Activated naive CD8-positive, alpha-beta T cell treated with anti-CD3 and anti-CD28 coated beads, Interleukin-2, amount 50 U/mL, for 24 hours (primary cell): ENCODE measurements at regions not wholly inside any gene's neighbourhood (a gene's known extent, or its start where the extent isn't known, plus 50 kb on each side); places are given as distances from the start of the nearest gene placed in this dataset.
"Not testable (repeated sequence)": the region's sequence is repeated elsewhere in the genome, so short reads cannot be mapped to it uniquely, and the experiment has no call there.

Source experiments
- ATAC-seq: fragments of 150-1000 bp; cut with Tn5 transposase; one replicate; pipeline ENCODE4 v1.10.0; 2021
- DNase-seq: peaks from one replicate; pipeline ENCODE4 v3.0.0; 2021
- H3K27ac Mint-ChIP-seq: one replicate; pipeline ENCODE4 v1.8.0; 2021; ENCODE audit warnings: mild to moderate bottlenecking, mixed read lengths
- H3K27me3 Mint-ChIP-seq: one replicate; pipeline ENCODE4 v1.8.0; 2021; ENCODE audit warnings: mixed read lengths
- H3K36me3 Mint-ChIP-seq: one replicate; pipeline ENCODE4 v1.8.0; 2021; ENCODE audit warnings: low read depth, mixed read lengths
- H3K4me1 Mint-ChIP-seq: one replicate; pipeline ENCODE4 v1.8.0; 2021; ENCODE audit warnings: mixed read lengths
- H3K4me3 Mint-ChIP-seq: one replicate; pipeline ENCODE4 v1.8.0; 2021; ENCODE audit warnings: mild to moderate bottlenecking, moderate library complexity, mixed read lengths
- H3K9me3 Mint-ChIP-seq: one replicate; pipeline ENCODE4 v1.8.0; 2021; ENCODE audit warnings: mixed read lengths

DNA sequence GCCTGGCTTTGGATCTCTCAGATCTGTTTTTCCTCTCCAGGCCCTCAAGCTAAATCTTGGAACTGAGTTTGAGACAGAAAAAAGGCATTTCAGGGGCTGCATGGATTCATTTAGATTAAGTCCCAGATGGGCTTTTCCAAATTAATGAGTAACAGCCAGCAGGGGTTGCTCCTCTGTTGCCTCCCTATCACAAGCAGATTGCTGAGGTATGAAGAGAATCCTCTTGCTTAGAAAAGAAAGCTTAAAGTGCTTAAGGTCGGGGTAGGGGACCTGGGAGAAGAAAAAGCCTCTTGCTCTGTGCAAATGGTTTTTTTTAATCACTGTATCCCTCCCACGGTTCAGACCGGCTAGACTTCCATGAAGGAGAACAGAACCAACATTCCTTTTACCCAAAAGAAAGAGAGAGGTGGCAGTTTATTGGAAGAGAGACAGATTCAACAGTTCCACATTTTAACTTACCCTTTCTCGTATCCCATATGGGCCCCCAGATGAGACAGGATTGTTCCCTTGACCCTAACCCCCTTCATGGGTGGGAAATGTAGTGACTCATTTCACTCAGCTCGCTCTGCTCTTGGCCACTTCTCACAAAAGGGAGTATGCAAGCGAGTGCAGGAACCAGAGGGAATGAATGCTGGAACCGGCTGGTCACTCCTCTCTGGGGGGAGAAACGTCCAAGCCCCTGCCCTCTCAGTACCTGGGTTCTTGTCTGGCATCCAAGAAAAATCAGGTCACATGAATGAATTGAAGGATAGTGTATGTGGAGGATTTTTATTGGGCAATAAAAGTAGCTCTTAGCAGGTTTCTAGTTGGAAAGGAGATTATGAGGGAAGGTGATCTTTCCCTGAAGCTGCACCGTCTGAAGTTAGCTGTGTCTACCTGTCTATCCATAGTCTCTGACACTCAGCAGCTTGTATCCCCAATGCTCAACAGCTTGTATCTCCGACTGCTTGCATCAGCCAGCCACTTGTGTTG, 745.2 kb downstream of the SI start:
- Mint-ChIP-seq H3K27ac (no peak overlapping the region), H3K36me3 (no peaks in the 10 kb centered on the region), H3K4me3 (no peak overlapping the region), H3K27me3 (no peaks in the 10 kb centered on the region), H3K9me3 (no peaks in the 10 kb centered on the region), H3K4me1 (no peaks in the 10 kb centered on the region)
- ATAC-seq (no peak), DNase-seq (no peak)

DNA sequence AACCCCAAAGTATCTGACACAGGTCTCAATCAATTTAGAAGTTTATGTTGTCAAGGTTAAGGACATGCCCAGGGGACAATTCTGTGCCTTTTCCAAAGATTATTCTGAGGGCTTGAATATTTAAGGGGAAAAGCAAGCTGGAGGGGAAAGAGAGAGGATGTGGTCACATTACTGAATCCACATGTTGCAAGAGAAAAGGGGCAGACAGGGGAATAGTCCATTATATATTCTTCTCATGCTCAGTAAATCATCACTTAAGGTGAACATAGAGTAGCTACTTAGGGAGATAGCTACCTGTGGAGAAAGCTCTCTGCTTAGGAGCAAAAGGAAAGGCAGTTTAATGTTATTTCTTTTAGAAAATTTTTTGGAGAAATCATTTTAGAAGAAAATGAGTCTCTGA, 751.6 kb downstream of the SI start:
- Mint-ChIP-seq H3K27me3 (no peaks in the 10 kb centered on the region), H3K36me3 (no peaks in the 10 kb centered on the region), H3K4me3 (no peak overlapping the region), H3K27ac (no peak overlapping the region), H3K4me1 (no peaks in the 10 kb centered on the region), H3K9me3 (peaks cover 5% of the 10 kb centered on the region)
- DNase-seq (no peak), ATAC-seq (no peak)

DNA sequence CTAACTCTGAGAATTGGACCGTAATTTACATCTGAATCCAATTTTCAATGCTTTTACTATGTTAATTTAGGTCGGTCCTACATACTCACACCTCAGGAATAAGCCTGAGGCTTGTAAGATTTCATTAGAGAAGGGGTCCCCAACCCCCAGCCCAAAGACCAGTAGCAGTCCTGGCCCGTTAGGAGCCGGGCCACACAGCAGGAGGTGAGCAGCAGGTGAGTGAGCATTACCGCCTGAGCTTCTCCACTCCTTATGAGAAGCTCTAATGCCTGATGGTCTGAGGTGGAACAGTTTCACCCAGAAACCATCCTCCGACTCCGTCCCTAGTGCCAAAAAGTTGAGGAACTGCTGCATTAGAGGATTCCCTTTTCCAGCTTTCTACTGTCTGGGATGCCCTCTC, 757.3 kb downstream of the SI start:
- H3K36me3 Mint-ChIP-seq = no peaks in the 10 kb centered on the region
- no peaks in the 10 kb centered on the region for H3K4me1 Mint-ChIP-seq
- peaks cover 5% of the 10 kb centered on the region for H3K9me3 Mint-ChIP-seq
- no peak for DNase-seq
- no peak overlapping the region for H3K4me3 Mint-ChIP-seq
- ATAC-seq = no peak
- no peak overlapping the region for H3K27ac Mint-ChIP-seq
- H3K27me3 Mint-ChIP-seq = no peaks in the 10 kb centered on the region

DNA sequence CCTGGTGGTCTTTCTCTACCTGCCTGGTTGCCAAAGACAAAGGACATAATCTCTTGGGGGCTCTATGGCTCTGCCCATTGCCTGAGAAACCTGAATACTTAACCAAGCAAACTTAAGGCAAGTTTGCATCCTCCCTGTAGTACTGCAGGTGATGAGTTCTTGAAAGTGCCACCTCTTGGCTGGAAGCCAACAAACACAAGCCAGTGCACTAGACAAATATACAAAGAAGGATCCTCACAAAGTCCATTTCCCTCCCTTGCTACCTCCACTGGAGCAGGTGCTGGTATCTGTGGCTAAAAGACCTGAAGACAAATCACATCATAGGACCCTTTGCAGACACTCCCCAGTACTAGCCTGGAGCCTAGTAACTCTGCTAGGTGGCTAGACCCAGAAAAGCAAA, 772.3 kb downstream of the SI start:
- Mint-ChIP-seq H3K4me3 (no peak overlapping the region), H3K9me3 (peaks cover 9% of the 10 kb centered on the region), H3K27me3 (no peaks in the 10 kb centered on the region), H3K4me1 (no peaks in the 10 kb centered on the region), H3K36me3 (no peaks in the 10 kb centered on the region), H3K27ac (no peak overlapping the region)
- ATAC-seq (no peak), DNase-seq (no peak)

DNA sequence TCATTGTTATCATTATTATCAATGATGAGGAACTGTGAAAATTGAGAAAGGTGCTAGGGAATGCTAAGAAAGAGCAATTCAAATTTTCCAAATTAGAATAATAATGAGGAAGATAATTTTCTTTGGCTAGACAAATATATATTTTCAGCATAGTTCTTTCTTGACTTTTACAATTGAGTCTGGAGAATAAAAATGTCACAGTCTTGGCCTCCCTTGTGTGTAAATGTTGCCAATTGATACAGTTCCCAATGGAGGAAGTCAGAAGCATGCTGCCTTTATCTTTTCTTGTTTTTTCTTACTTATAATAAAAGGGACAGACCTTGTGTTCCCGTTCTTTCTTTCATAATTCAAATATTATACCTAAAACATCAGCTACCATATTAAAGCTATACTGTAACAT, 774.4 kb downstream of the SI start:
- no peaks in the 10 kb centered on the region for H3K27me3 Mint-ChIP-seq
- no peaks in the 10 kb centered on the region for H3K36me3 Mint-ChIP-seq
- peaks cover 4% of the 10 kb centered on the region for H3K9me3 Mint-ChIP-seq
- no peak for DNase-seq
- H3K4me3 Mint-ChIP-seq = no peak overlapping the region
- H3K4me1 Mint-ChIP-seq = no peaks in the 10 kb centered on the region
- no peak for ATAC-seq
- H3K27ac Mint-ChIP-seq = no peak overlapping the region

DNA sequence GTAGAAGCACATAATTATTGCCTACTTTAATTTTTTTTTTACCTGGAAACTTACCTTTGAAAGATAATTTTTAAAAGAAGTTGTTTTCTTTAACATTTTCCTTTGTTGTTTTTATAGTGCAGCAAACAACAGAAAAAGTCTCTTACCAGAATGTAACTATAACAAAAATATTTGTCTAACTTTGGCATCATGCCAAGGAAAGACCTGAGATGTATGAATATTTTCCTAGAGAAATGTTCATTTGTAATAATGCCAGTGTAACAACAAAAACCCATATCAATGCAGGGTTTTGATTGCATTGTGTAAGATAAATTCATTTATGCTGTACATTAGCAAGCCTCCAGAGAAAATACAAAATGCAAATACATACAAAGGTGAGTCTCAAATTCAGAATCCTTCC, 775.7 kb downstream of the SI start:
- no peak overlapping the region for H3K4me3 Mint-ChIP-seq
- ATAC-seq (no peak), DNase-seq (no peak)
- peaks cover 4% of the 10 kb centered on the region for H3K9me3 Mint-ChIP-seq
- no peak overlapping the region for H3K27ac Mint-ChIP-seq
- H3K36me3 Mint-ChIP-seq = no peaks in the 10 kb centered on the region
- no peaks in the 10 kb centered on the region for H3K4me1 Mint-ChIP-seq
- no peaks in the 10 kb centered on the region for H3K27me3 Mint-ChIP-seq

DNA sequence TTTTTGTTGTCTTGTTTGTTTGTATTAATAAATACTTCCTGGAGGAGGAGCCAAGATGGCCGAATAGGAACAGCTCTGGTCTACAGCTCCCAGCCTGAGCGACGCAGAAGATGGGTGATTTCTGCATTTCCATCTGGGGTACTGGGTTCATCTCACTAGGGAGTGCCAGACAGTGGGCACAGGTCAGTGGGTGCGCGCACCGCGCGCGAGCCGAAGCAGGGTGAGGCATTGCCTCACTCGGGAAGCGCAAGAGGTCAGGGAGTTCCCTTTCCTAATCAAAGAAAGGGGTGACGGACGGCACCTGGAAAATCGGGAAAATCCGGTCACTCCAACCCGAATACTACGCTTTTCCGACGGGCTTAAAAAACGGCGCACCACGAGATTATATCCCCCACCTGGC, 786.8 kb downstream of the SI start:
- not testable (repeated sequence) for H3K27ac Mint-ChIP-seq, H3K4me3 Mint-ChIP-seq, H3K27me3 Mint-ChIP-seq, H3K36me3 Mint-ChIP-seq, H3K9me3 Mint-ChIP-seq, DNase-seq, ATAC-seq, H3K4me1 Mint-ChIP-seq

DNA sequence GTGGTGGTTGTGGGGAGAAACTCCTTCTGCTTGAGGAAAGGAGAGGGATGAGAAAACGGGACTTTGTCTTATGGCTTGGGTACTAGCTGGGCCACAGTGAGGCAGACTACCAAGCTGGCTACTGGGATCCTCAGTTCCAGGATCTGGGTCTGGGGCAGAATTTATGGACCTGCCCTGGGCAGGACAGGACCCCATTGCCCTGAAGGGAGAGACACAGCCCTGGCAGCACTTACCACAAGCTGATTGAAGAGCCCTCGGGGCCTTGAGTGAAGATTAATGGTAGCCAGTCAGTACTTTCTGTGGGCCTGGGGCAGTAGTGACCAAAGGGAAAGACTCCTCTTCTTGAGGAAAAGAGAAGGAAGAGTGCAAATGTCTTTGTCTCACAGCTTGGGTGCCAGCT, 799.7 kb downstream of the SI start:
- ATAC-seq = no peak
- H3K27ac Mint-ChIP-seq = no peak overlapping the region
- DNase-seq = no peak
- H3K9me3 Mint-ChIP-seq = peaks cover 11% of the 10 kb centered on the region
- H3K36me3 Mint-ChIP-seq = no peaks in the 10 kb centered on the region
- H3K27me3 Mint-ChIP-seq = no peaks in the 10 kb centered on the region
- H3K4me3 Mint-ChIP-seq = no peak overlapping the region
- no peaks in the 10 kb centered on the region for H3K4me1 Mint-ChIP-seq

DNA sequence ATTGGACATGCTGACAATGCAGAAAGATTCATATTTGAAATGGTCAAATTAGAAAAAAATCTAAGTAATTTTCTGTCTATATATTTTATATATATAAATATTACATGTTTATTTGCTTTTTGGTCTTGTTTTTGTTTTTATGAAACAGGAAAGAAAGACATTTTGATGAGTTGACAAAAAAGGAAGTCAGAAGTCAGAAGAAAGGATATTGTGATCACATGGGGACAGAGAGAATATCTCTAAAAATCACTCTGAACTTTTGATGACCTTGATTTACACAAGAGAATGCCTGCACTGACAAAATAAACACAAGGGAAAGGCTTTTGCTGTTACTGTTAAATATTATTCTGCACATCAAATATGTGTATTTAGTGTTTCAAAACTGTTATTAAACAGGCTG, 811.2 kb downstream of the SI start:
- Mint-ChIP-seq H3K27me3 (no peaks in the 10 kb centered on the region), H3K27ac (no peak overlapping the region), H3K4me3 (no peak overlapping the region), H3K9me3 (peaks cover 10% of the 10 kb centered on the region), H3K36me3 (no peaks in the 10 kb centered on the region), H3K4me1 (no peaks in the 10 kb centered on the region)
- DNase-seq (no peak), ATAC-seq (no peak)

DNA sequence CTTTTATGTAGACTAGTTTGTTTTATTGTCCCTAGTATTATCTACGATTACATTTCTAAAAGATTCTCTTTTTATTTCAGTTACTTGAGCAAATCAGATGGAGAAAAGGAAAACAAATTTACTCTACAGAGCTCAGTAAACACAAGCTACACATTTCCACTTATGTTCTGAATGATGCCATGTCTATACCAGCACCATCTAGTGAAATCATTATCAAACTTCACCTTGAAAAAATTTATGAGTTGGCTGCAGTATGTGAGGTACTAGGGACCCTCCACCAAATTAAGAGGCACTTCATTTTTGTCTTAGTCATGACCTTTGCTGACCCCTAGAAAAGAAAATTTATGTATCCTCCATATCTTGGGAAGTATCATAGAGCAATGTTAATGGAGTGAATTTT, 827.4 kb downstream of the SI start:
- H3K27me3 Mint-ChIP-seq = no peaks in the 10 kb centered on the region
- ATAC-seq = no peak
- no peak for DNase-seq
- peaks cover 6% of the 10 kb centered on the region for H3K9me3 Mint-ChIP-seq
- no peak overlapping the region for H3K4me3 Mint-ChIP-seq
- H3K36me3 Mint-ChIP-seq = no peaks in the 10 kb centered on the region
- no peak overlapping the region for H3K27ac Mint-ChIP-seq
- no peaks in the 10 kb centered on the region for H3K4me1 Mint-ChIP-seq

DNA sequence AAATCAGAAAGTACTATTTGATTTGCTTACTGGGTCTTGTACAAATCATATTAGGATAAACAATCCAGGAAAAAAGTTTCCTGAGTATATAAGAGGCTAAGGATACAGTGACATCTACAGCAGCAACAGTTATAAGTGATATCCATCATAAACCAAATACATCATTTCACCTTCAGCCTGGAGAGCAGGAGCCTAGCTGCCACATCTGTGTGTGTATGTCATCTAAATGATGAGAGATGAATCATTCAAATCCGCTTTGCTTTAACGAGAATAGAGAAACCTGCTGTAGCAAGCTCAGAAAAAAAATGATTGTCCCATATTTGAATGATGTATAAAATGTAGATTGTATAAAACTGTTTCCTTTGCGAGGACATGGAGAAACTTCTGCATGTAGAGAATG, 841.4 kb downstream of the SI start:
- H3K36me3 Mint-ChIP-seq = no peaks in the 10 kb centered on the region
- no peak for ATAC-seq

DNA sequence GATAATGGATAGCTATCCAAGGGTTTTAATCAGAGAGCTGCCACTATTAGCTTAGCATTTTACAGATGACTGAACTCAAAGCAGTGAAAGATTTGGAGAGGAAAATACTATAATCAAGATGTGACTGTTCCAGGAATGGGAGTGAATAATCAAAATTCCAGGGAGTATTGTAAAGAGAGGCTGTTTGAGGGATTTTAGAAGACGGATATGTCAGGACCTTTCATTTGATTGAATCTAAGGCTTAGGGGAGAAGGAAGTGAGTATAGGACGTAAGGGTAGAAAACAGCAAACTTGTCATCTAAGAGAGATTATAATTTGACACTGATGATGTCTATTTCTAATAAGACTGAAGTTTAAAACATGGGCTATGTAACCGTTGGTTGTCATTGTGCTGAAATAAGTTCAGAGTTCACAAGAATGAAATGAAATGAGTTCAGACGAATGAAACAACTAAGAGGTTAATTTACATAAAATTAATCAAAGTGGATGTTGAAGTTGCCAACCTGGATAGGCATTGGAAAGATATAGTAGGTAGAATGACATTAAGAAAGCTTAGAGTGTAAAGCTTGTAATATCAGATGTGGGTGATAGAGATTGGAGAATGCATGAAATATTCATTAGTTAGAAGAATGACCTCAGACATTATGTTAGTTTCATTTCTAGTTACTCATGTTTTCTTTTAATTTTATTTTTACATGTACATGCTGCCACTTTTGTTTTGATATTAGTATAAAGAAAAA, 842.8 kb downstream of the SI start:
- H3K4me1 Mint-ChIP-seq = no peaks in the 10 kb centered on the region
- no peaks in the 10 kb centered on the region for H3K36me3 Mint-ChIP-seq
- DNase-seq = no peak
- H3K4me3 Mint-ChIP-seq = no peak overlapping the region
- H3K27me3 Mint-ChIP-seq = no peaks in the 10 kb centered on the region
- H3K27ac Mint-ChIP-seq = no peak overlapping the region
- no peak for ATAC-seq
- peaks cover 11% of the 10 kb centered on the region for H3K9me3 Mint-ChIP-seq

More for the DNA sequence above, 841.4 kb downstream of the SI start:
- no peaks in the 10 kb centered on the region for H3K4me1 Mint-ChIP-seq
- DNase-seq = no peak
- H3K4me3 Mint-ChIP-seq = no peak overlapping the region
- no peak overlapping the region for H3K27ac Mint-ChIP-seq
- peaks cover 11% of the 10 kb centered on the region for H3K9me3 Mint-ChIP-seq
- no peaks in the 10 kb centered on the region for H3K27me3 Mint-ChIP-seq

DNA sequence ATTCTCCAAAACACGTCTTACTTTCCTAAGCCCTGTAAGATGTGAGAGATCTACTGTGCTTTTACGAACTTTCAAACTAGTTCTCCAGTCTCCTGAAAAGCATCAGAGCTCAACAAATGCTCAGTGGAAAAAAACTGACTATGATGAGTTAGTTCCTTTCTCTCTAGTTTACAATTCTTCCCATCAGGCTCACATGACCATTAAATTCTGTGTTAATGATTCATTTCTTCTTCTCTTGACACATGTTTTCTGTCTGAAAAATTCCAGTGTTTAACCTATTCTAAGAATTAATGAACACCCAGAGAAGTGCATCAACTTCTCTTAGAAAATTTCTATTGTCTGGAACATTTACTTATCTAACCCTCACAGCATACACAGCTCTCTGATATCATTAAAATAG, 844.3 kb downstream of the SI start:
- no peaks in the 10 kb centered on the region for H3K36me3 Mint-ChIP-seq
- peaks cover 11% of the 10 kb centered on the region for H3K9me3 Mint-ChIP-seq
- H3K4me1 Mint-ChIP-seq = no peaks in the 10 kb centered on the region

DNA sequence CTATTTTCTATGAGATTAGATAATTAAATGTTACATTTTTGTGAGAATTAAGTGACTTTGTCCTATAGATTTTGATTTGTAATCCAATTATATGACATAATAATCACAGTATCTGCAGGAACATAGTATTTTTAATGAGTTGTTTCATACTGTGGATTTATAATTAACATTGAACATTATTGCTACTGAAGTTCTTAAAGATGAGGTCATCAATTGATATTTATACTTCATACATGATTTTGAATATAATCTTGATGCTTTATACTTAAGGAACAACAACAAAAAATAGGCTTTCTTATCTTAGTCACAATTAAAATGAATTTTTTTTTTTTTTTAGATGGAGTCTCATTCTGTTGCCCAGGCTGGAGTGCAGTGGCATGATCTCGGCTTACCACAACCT, 846.6 kb downstream of the SI start:
- Mint-ChIP-seq H3K4me3 (no peak overlapping the region), H3K27me3 (no peaks in the 10 kb centered on the region), H3K4me1 (no peaks in the 10 kb centered on the region), H3K9me3 (peaks cover 11% of the 10 kb centered on the region), H3K27ac (no peak overlapping the region), H3K36me3 (no peaks in the 10 kb centered on the region)
- DNase-seq (no peak), ATAC-seq (no peak)

More for the DNA sequence above, 844.3 kb downstream of the SI start:
- Mint-ChIP-seq H3K27me3 (no peaks in the 10 kb centered on the region), H3K27ac (no peak overlapping the region), H3K4me3 (no peak overlapping the region)
- DNase-seq (no peak), ATAC-seq (no peak)

DNA sequence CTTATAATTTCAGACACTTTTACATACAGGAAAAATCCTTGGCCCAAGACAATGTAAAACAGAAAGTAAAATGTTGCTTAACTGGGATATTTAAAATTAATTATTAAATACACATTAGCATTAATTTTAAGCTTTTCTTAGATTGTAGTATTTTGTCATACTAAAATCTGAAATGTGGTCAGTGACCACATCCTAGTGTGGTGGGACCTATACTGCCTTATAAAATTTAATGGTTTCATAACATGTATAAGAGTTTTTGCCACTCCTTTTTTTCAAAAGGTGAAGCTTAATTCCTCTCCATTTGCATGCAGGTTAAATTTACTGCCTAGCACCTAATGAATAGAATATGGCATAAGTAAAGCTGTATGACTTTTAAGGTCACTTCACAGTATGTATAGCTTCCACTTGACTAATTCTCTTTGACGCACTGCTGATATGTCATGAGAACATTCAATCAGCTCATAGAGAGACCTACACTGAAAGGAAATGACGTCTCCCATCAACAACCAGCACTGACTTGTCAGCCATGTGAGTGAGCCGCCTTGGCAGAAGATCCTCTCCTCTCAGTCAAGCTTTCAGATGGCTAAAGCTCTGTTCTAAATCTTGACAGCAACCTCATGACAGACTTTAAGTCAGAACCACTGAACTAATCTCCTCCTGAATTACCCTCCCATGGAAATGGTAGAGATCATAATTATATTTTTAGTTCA, 847.8 kb downstream of the SI start:
- no peaks in the 10 kb centered on the region for H3K27me3 Mint-ChIP-seq
- no peaks in the 10 kb centered on the region for H3K4me1 Mint-ChIP-seq
- H3K36me3 Mint-ChIP-seq = no peaks in the 10 kb centered on the region
- no peak overlapping the region for H3K27ac Mint-ChIP-seq
- DNase-seq (no peak), ATAC-seq (no peak)
- H3K9me3 Mint-ChIP-seq = peaks cover 11% of the 10 kb centered on the region
- H3K4me3 Mint-ChIP-seq = no peak overlapping the region
